ENCODE measurements at regions not wholly inside any gene's neighbourhood (a gene's known extent, or its start where the extent isn't known, plus 50 kb on each side); places are given as distances from the start of the nearest gene placed in this dataset.

- no peak for DNase-seq
- no peak for ATAC-seq
- no peaks in the 10 kb centered on the region for H3K36me3 Mint-ChIP-seq
- CTCF ChIA-PET = interaction anchor here (1.3 kb wide), 1 partner anchor 8 kb away, joined by 4 read pairs; no protein-coding TSS in a partner anchor
- no peaks in the 10 kb centered on the region for H3K9me3 Mint-ChIP-seq (ENCODE audit: low read depth)
- H3K4me3 Mint-ChIP-seq = no peak overlapping the region
- no peak overlapping the region for H3K27ac Mint-ChIP-seq
- no peaks in the 10 kb centered on the region for H3K4me1 Mint-ChIP-seq
- H3K27me3 Mint-ChIP-seq = no peaks in the 10 kb centered on the region
Measured at GRCh38 chr13:40161931-40162330, 504.5 kb downstream of the FOXO1 start.

DNA sequence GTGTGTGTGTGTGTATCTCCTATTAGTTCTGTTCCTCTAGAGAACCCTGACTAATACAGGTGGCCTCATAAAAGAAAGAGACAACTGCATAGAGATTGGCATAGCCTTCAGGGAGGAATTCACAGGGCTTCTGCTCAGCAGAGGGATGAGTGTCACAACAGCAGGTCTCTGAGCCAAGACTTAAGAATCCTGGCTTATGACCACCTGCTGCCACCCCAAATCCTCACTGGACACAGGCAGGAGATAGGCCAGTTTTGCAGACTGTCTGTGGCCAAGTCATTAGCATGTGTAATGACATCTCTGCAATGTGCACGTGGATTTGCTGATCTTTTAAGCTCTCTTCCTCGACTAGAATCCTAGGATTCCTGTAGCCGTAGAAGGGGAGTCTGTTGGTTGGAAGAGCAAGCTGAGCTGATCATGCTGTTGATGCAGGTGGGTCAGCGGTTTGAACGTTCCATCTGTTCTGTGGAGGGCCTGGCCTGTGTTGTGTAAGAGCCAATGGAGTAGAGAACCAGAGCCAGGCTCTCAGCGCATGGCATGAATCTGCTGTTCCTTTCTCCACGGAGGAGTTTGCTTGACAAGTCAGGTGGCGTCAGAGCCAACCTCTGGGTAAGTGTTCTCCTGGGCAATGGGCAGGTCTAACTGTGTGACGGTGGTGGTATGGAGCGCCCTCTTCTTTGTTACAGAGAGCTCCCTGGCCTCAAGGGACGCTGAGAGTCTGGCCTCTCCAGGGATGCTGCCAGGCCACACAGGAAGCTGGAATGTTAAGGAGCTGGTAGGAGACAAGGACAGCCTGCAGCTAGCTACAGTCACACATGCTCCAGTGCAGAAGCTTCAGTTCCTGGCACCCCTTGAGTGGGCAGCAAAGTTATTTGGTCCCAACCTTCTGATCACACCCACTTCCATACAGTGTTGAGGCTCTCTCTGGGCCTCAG lies 503.1 kb downstream of the FOXO1 start:
- ATAC-seq (no peak), DNase-seq (no peak)
- CTCF ChIA-PET = no interaction called here
- no peaks in the 10 kb centered on the region for H3K27me3 Mint-ChIP-seq
- no peaks in the 10 kb centered on the region for H3K36me3 Mint-ChIP-seq
- no peaks in the 10 kb centered on the region for H3K4me1 Mint-ChIP-seq
- H3K9me3 Mint-ChIP-seq (ENCODE audit: low read depth) = peaks cover 3% of the 10 kb centered on the region
- H3K27ac Mint-ChIP-seq = no peak overlapping the region
- H3K4me3 Mint-ChIP-seq = no peak overlapping the region

DNA sequence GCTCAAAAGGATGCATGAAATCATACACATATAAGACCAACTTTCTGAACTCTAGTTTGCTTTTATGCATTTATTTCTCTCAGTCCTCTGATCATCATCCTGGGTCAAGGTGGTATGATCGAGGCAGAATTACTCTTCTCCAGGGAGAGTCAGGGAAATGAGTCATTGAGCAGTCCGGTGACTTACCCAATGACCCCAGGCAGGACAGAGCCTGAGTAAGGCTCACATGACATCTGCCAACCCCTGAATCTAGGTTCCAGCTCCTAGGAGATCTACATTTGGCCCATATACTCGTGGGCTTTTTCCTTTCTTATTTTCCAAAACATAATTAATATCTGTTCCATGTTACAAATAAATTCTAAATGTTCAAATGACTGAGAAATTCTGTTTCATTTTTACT lies 502.3 kb downstream of the FOXO1 start:
- Mint-ChIP-seq H3K9me3 (ENCODE audit: low read depth) (peaks cover 3% of the 10 kb centered on the region), H3K4me3 (no peak overlapping the region), H3K27ac (no peak overlapping the region), H3K27me3 (no peaks in the 10 kb centered on the region), H3K4me1 (no peaks in the 10 kb centered on the region), H3K36me3 (no peaks in the 10 kb centered on the region)
- ATAC-seq (no peak), DNase-seq (no peak)
- CTCF ChIA-PET = no interaction called here

- Mint-ChIP-seq H3K9me3 (ENCODE audit: low read depth) (peaks cover 3% of the 10 kb centered on the region), H3K27ac (no peak overlapping the region), H3K4me3 (no peak overlapping the region), H3K4me1 (no peaks in the 10 kb centered on the region), H3K36me3 (no peaks in the 10 kb centered on the region), H3K27me3 (no peaks in the 10 kb centered on the region)
- CTCF ChIA-PET = interaction anchor here (0.8 kb wide), 1 partner anchor 96 kb away, joined by 3 read pairs; no protein-coding TSS in a partner anchor
- DNase-seq (no peak), ATAC-seq (no peak)
Measured at GRCh38 chr13:40165316-40165932, 501.0 kb downstream of the FOXO1 start.

GRCh38 chr13:40167327-40167726 lies 499.1 kb downstream of the FOXO1 start:
- H3K9me3 Mint-ChIP-seq (ENCODE audit: low read depth) = peaks cover 3% of the 10 kb centered on the region
- no peak overlapping the region for H3K4me3 Mint-ChIP-seq
- ATAC-seq (no peak), DNase-seq (no peak)
- H3K27ac Mint-ChIP-seq = no peak overlapping the region
- CTCF ChIA-PET = no interaction called here
- H3K27me3 Mint-ChIP-seq = no peaks in the 10 kb centered on the region
- H3K36me3 Mint-ChIP-seq = no peaks in the 10 kb centered on the region
- H3K4me1 Mint-ChIP-seq = no peaks in the 10 kb centered on the region

DNA sequence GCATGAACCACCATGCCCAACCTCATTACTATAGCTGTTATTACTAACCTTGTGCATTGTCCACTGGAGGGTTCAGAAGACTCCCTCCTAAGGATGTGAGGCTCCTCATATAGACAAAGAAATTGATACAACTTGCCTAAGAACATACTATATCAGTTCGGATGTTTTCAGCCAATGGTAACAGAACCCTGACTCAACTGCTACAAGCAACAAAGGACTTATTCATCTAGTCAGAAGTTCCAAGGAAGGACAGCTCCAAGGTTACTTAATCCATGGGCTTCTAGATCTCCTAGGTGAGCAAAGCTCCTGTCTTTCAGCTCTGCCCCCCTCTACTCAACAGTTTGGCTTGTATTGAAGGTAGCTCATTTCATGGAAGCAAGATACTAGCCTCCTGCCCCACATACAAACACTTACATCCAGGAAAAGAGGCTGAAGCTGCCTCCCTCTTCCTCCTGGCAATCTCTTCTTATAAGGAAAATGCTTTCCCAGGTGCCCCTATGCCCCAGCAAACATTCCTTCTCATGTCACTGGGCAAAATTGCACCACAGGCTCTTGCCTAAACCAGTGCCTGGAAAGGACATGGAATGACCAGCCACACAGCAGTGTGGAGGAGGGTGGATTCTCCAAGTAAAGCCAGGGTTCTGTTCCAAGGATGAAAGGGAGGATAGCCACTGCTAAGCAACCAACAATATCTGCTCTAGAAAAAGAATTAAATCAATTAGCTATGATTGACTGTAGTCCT lies 497.8 kb downstream of the FOXO1 start:
- CTCF ChIA-PET = no interaction called here
- H3K36me3 Mint-ChIP-seq = no peaks in the 10 kb centered on the region
- H3K4me3 Mint-ChIP-seq = no peak overlapping the region
- peaks cover 3% of the 10 kb centered on the region for H3K9me3 Mint-ChIP-seq (ENCODE audit: low read depth)
- no peak for ATAC-seq
- no peaks in the 10 kb centered on the region for H3K27me3 Mint-ChIP-seq
- H3K4me1 Mint-ChIP-seq = no peaks in the 10 kb centered on the region
- H3K27ac Mint-ChIP-seq = no peak overlapping the region
- DNase-seq = no peak

DNA sequence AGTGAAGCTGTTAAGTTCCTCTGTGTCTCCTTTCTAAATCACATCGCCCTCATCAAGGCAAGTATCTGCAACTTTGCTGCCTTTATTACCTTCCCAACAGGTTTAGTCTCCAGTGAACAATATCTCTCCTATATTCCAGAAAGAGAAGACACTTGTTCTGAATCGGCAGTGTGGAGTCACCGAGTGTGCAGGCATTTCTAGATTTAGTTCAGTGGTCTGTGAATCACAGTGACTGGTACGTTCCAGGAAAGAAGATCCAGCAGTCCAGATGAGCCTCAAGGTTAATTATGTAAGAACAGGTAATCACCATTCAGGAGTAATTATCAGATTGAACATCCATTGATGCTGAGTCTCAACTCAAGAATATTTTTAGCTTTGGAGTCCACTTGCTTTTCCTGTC lies 497.0 kb downstream of the FOXO1 start:
- Mint-ChIP-seq H3K36me3 (no peaks in the 10 kb centered on the region), H3K27ac (no peak overlapping the region), H3K4me3 (no peak overlapping the region), H3K9me3 (ENCODE audit: low read depth) (peaks cover 3% of the 10 kb centered on the region), H3K27me3 (no peaks in the 10 kb centered on the region), H3K4me1 (no peaks in the 10 kb centered on the region)
- DNase-seq (no peak), ATAC-seq (no peak)
- CTCF ChIA-PET = interaction anchor here (1.6 kb wide), 1 partner anchor 8 kb away, joined by 4 read pairs; no protein-coding TSS in a partner anchor

DNA sequence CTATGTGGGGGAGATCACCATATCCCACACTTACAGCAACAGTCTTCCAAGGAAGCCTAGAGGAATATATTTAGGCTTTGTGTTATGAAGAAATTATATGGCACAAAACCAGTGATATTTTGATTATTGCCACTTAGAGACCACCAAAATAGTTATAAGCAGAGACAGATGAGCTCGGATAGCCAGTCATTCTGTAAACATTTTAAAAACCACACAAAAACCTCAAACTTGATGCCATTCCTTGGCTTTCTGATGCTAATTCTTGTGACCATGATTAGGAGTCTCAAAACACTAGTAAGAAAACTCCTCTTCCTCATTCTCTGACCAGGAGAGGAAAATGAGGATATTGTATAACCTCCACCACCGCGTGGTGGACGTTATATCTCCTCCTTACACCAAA lies 496.4 kb downstream of the FOXO1 start:
- Mint-ChIP-seq H3K4me1 (no peaks in the 10 kb centered on the region), H3K27ac (no peak overlapping the region), H3K9me3 (ENCODE audit: low read depth) (peaks cover 3% of the 10 kb centered on the region), H3K4me3 (no peak overlapping the region), H3K27me3 (no peaks in the 10 kb centered on the region), H3K36me3 (no peaks in the 10 kb centered on the region)
- CTCF ChIA-PET = interaction anchor here (1.0 to 1.6 kb wide), 2 partner anchors 8 to 16 kb away, joined by 3 to 4 read pairs; no protein-coding TSS in a partner anchor
- no peak for ATAC-seq
- DNase-seq = no peak

DNA sequence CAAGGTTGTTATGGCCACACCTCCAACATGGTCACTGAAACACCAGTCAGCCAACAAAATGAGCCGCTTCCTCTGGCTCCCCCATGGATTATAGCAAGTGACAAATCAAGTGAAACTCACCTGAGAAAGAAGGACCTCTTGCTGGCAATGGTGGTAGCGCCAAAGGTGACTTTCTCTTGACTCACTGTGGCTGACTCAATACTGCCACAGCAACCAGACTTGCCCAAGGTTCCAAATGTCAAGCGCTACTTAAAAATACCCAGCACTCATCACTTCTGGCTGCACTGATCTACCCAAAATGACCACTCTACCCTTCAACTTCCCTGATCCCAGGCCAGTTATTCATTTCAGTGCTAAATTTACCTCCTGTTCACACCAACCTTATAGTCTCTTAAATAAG lies 495.5 kb downstream of the FOXO1 start:
- Mint-ChIP-seq H3K4me3 (no peak overlapping the region), H3K36me3 (no peaks in the 10 kb centered on the region), H3K9me3 (ENCODE audit: low read depth) (peaks cover 3% of the 10 kb centered on the region), H3K4me1 (no peaks in the 10 kb centered on the region), H3K27me3 (no peaks in the 10 kb centered on the region), H3K27ac (no peak overlapping the region)
- ATAC-seq (no peak), DNase-seq (no peak)
- CTCF ChIA-PET = interaction anchor here (1.0 to 1.6 kb wide), 2 partner anchors 9 to 15 kb away, joined by 3 to 4 read pairs; no protein-coding TSS in a partner anchor

DNA sequence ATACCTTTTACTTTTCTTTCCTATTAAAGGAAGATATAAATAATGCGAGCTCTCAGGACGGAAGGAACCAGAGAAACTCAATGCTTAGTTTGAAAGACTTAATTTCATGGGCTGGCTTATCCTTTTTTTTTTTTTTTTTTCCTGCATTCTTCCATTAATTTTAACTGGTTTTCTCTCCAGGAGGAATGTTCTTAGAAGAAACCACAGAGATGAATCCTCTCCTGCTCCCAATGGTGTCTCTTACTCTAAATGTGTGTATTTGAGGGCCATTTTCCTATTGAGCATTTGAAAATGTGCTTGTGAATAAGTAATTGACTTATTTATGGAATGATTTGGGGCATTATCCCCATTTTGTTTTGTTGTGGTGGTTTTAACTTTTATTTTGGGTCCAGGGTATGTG lies 494.9 kb downstream of the FOXO1 start:
- H3K27ac Mint-ChIP-seq = no peak overlapping the region
- H3K4me1 Mint-ChIP-seq = no peaks in the 10 kb centered on the region
- no peaks in the 10 kb centered on the region for H3K27me3 Mint-ChIP-seq
- H3K9me3 Mint-ChIP-seq (ENCODE audit: low read depth) = peaks cover 3% of the 10 kb centered on the region
- DNase-seq (no peak), ATAC-seq (no peak)
- no peaks in the 10 kb centered on the region for H3K36me3 Mint-ChIP-seq
- no peak overlapping the region for H3K4me3 Mint-ChIP-seq
- CTCF ChIA-PET = no interaction called here

GRCh38 chr13:40172149-40172591 lies 494.3 kb downstream of the FOXO1 start:
- DNase-seq = no peak
- H3K4me3 Mint-ChIP-seq = no peak overlapping the region

DNA sequence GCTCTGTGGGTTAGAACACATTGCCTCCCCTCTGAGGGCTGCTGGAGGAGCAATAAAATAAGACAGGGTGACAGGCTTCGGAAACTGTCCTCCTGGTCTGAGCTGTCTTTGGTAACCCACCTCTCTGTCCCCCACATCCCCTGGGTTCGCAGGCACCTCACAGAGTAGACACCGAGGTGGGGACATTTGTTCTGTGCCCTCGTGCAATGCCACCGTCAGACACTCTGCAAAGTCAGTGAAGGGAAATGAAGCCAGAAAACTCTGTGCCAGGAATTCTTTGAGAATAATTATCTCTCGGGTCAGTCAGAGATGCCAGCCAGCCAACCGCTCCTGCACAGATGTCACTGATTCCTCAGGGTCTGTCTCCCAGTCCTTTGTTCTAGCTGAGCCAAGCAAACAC lies 493.6 kb downstream of the FOXO1 start:
- Mint-ChIP-seq H3K4me3 (no peak overlapping the region), H3K36me3 (no peaks in the 10 kb centered on the region), H3K4me1 (no peaks in the 10 kb centered on the region), H3K27me3 (no peaks in the 10 kb centered on the region), H3K27ac (no peak overlapping the region), H3K9me3 (ENCODE audit: low read depth) (peaks cover 3% of the 10 kb centered on the region)
- DNase-seq (no peak), ATAC-seq (no peak)
- CTCF ChIA-PET = interaction anchor here (1.1 kb wide), 1 partner anchor 45 kb away, joined by 3 read pairs; no protein-coding TSS in a partner anchor

More at GRCh38 chr13:40172149-40172591, 494.3 kb downstream of the FOXO1 start:
- no peaks in the 10 kb centered on the region for H3K27me3 Mint-ChIP-seq
- no peak for ATAC-seq
- no peaks in the 10 kb centered on the region for H3K36me3 Mint-ChIP-seq
- H3K9me3 Mint-ChIP-seq (ENCODE audit: low read depth) = peaks cover 3% of the 10 kb centered on the region
- H3K27ac Mint-ChIP-seq = no peak overlapping the region
- H3K4me1 Mint-ChIP-seq = no peaks in the 10 kb centered on the region
- CTCF ChIA-PET = no interaction called here

GRCh38 chr13:40175639-40176038 lies 490.8 kb downstream of the FOXO1 start:
- H3K4me1 Mint-ChIP-seq = no peaks in the 10 kb centered on the region
- ATAC-seq = no peak
- H3K36me3 Mint-ChIP-seq = no peaks in the 10 kb centered on the region
- no peaks in the 10 kb centered on the region for H3K9me3 Mint-ChIP-seq (ENCODE audit: low read depth)
- CTCF ChIA-PET = no interaction called here
- DNase-seq = no peak
- H3K4me3 Mint-ChIP-seq = no peak overlapping the region
- no peaks in the 10 kb centered on the region for H3K27me3 Mint-ChIP-seq
- no peak overlapping the region for H3K27ac Mint-ChIP-seq

Data from activated CD8-positive, alpha-beta memory T cell treated with anti-CD3 and anti-CD28 coated beads, Interleukin-2, amount 10 ng/mL, durations not matched to agents 7 days and 5 days (primary cell).